ENCODE measurements at regions not wholly inside any gene's neighbourhood (a gene's known extent, or its start where the extent isn't known, plus 50 kb on each side); places are given as distances from the start of the nearest gene placed in this dataset.
"Not testable (repeated sequence)": the region's sequence is repeated elsewhere in the genome, so short reads cannot be mapped to it uniquely, and the experiment has no call there.

DNA sequence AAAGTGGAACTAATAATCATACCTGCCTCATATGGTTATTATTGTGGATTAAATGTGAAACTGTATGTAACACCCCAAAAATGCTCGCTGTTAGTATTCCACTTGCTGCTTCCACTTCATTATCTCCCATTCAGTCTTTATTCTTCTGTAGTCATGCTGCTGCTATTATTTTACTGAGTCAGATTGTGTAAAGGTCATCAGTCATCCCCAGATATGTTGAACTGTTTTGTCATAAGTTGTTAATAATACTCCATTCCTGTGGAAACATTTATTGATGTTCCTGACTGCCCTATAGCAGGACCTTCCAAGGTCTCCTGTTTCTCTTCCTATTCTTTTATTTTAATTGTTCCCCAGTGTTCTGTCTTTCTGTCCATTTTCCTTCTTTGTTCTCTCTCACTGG lies 1148.3 kb downstream of the EPHA7 start:
- no peak for DNase-seq (ENCODE audit: low spot score)

DNA sequence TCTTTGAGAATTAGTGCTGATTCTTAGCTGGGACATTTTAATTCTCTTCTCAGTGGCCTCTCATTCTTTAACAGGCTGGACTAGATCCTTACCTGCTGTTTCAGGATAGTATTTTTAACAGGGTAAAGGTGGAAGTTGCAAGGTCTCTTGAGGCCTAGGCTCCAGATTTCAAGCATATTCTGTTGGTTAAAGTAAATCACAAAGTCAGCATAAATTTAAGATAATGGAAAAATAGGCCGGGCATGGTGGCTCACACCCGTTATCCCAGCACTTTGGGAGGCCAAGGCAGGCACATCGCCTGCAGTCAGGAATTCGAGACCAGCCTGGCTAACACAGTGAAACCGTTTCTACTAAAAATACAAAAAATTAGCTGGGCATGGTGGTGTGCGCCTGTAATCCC lies 1149.0 kb downstream of the EPHA7 start:
- no peak for DNase-seq (ENCODE audit: low spot score)

DNA sequence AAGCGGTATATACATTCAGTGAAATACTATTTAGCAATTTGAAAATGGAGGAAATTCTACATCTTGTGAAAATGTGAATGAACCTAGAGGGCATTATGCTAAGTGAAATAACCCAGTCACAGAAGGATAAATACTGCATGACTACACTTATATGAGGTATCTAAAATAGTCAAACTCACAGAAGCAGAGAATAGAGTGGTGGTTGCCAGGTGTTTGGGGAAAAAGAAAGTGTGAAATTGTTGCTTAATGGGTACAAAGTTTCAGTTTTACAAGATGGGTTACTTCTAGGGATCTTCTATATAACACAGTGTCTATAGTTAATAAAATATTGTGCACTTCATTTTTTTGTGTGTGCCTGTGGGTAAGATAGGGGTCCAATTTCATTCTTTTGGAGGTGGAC lies 1152.0 kb downstream of the EPHA7 start:
- DNase-seq (ENCODE audit: low spot score): no peak

DNA sequence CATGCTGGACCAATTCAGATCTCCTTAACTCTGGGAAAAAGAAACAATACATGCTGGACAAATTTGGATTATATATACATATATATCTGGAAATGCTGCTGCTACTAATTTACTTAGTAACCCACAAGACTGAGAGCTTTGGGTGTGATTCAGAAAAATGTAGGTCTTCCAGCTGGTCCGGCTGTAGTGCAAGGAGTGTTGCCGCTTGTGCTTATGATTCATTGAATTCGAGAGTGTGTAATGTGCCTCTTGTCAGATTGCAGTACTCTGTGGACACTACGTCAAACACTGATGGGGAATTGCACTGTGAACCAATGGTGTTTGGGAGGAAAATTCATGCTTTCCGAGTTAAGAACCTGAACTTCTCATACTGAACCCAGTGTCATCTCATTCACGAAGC lies 1155.5 kb downstream of the EPHA7 start:
- no peak for DNase-seq (ENCODE audit: low spot score)

DNA sequence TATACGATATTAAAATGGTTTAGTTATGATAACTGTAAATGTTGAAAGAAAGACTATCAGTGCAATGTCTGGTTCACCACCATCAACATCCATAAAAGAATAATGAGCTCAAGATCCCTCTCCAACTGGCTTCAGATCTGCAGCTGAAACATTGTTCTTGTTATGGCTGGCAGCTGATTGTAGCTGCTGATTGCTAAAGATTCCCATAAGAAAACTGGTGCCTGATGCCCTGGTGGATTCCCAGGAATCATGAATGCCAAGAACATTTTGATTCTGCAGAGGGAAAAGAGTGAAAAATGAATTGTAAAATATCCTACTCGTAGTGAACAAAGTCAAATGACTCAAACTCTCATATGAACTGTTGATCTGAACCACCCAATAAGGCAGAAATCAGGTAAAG lies 1160.2 kb downstream of the EPHA7 start:
- no peak for DNase-seq (ENCODE audit: low spot score)

DNA sequence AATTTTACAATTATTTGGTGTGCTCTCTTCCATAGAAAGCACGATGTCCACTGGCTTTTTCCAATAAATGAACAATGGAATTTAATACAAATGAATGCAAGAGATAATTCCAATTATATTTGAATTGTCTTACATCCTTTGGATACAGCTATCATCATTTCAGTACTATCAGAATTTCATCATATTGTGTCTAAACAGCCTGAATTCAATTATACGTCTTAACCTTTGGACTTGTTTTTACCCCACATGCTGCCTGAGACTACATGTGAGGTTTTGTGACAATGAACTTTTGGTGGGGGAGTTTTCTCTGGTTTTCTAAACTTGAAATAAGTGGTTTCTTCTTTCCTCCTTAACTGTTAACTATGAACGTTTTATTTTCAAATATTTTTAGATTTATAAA lies 1176.0 kb downstream of the EPHA7 start:
- no peak for DNase-seq (ENCODE audit: low spot score)

DNA sequence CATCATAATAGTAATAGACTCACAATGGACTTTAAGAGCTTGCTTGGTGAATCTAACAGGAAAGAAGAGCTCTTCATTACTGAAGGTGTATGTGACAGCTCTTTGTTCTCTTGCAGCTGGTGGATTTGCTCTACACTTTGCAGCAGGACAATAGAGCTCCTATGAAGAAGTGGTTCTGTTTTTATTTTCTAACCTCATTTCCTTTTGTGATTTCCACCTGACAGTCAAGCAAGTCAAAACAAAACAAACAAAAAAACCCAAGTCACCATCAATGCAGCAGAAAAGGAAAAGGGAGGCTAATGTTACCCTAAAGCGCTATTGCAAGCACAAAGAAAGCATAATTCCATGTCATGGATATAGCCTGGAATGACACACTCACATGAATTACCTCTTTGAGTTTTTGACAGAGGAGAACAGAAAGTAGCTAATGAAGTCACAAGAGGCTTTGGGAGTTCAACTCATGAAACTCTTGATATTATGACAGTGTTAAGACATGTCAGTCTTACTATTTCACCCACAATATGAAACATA lies 1188.1 kb downstream of the EPHA7 start:
- DNase-seq (ENCODE audit: low spot score): no peak

DNA sequence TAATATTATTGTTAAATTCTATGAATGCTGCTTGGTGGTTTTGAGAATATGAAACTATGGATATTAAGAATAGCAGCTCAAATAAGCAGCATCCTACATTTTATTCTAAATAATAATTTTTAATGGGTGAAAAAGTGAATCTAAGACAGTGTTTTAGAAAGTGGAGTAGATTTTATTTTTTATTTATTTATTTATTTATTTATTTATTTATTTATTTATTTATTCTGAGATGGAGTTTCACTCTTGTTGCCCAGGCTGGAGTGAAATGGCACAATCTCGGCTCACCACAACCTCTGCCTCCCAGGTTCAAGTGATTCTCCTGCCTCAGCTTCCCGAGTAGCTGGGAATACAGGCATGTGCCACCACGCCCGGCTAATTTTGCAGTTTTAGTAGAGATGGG lies 1199.4 kb downstream of the EPHA7 start:
- DNase-seq (ENCODE audit: low spot score): not testable (repeated sequence)

DNA sequence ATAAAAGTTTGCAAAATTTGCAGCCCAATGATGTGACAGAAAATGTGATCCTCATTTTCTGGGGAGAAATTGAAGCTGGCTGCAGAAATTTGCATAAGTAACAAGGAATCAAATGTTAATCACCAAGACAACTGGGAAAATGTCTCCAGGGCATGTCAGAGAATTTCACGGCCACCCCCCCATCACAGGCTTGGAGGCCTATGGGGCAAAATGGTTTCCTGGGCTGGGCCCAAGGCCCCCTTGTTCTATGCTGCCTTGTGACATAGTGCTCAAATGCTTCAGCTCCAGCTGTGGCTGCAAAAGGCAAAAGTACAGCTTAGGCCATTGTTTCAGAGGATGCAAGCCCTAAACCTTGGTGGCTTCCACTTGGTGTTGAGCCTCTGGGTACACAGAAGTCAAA lies 1202.6 kb downstream of the EPHA7 start:
- no peak for DNase-seq (ENCODE audit: low spot score)

DNA sequence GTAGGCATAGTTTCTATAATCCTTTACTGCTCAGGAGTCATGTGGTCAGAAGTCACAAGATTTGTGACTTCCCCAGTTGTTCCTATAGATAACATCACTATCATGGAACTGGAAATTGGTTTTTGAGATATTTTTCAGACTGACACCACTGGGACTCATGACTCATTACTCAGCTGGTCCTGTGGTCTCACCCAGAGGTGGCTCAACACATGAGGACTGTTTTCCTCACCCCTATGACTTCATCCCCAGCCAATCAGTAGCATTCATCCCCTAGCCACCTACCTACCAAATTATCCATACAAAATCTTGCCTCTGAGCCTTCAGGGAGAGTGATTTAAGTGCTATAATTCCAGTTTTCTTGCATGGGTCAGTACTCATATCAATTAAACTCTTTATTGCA lies 1217.7 kb downstream of the EPHA7 start:
- DNase-seq (ENCODE audit: low spot score): no peak

DNA sequence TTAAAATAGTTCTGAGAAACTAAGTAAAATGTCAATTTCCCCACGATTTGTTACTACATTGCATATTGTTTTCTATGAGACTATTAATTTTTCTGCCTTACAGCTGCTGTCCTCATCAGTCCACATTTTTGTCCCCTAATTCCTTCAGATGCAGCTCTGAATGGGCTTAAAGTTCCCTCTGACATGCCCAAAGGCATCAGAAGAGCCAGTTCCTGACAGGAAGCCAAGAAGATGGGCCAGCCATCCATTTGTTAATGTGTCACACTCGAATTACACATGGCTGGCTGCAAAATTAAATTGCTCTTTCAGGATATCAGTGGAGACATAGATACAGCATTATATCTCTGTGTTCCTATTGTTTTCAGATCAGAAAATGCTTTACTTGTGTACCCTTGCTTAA lies 1223.0 kb downstream of the EPHA7 start:
- DNase-seq (ENCODE audit: low spot score): no peak

DNA sequence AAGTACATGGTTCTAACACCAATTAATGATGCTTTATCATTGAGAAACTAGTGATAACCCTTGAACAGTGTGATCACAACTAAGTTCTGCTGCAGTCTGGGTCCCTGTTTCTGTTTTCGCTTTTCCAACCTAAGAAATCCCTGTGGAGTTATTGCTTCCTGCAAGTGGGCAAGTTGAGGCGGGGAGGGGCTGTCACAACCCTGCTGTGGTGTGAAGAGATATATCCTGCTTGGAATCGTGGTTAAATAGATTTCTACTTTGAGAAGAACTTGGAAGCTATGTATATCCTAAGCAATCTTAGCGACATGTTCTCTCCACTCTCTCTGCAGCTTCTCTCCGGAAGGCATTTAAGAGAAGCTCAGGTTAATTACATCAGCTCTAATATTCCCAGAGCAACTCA lies 1223.6 kb downstream of the EPHA7 start:
- no peak for DNase-seq (ENCODE audit: low spot score)

DNA sequence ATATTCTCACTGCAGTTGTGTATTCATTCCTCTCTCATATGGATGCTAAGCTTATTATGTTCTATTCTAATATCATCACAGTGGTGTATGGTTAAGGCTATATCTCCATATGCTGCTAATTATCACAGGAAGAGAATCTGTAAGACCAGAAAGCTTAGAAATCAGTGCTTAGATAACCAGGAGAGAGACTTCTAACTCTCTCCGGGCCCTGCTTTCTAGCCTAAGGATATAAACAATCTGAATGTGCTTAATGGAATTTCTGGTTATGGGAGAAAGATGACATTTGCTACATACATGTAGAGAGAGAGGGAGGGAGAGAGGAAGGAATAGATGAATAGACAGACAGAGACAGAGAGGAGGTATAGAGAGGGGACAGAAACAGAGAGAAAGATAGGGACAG lies 1231.3 kb downstream of the EPHA7 start:
- no peak for DNase-seq (ENCODE audit: low spot score)

DNA sequence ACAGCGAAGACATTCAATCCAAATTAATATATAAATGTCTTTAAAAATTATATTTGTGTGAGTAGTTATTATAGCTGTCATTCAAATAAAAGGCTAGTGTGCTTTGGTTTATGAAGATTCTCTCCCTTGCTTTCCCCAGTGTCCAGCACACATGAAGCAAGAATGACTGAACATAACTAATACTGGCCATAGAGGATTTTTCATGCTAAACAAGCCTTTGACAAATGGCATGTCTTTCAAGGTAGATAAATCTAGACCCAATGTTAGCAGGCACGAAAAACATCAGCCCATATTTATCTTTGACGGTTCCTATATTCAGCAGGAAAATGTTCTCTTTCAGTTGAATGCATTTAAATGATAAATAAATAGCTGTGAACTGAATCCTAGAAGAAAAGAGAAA lies 1234.4 kb downstream of the EPHA7 start:
- no peak for DNase-seq (ENCODE audit: low spot score)

DNA sequence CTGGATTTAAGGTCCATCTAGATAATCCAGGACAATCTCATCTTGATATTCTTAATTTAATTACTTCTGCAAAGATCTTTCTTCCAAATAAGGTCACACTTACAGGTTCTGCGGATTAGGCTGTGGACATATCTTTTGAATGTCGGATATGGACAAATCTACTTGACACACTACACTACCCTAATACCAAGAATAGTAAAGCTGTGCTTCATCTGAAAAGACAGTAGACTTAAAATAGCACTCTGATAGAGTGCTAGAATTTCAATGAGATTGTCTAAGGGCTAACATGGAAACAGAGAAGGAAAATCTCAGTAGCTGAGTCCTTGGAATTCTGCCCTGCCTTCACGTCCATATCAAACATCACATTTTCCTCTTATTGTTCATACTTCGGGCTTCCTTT lies 1238.0 kb downstream of the EPHA7 start:
- DNase-seq (ENCODE audit: low spot score): no peak

DNA sequence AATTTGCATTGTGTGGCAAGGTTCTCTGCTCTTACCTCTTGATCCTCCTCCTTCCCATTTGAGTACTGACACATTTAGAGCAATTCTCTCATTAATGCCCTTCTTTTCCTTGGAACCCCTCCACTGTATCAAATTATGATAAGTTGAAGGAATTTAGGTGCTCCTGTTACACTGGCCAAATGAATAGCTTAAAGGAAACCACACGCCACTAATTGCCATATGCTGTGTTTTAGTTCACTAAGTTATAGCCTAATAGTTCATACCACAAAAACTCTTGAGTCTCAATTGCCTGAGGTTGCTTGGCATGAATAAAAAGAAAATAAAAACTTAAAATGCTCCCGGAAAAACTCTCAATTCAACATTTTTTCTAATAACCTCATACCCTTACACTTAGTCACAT lies 1239.3 kb downstream of the EPHA7 start:
- DNase-seq (ENCODE audit: low spot score): no peak

DNA sequence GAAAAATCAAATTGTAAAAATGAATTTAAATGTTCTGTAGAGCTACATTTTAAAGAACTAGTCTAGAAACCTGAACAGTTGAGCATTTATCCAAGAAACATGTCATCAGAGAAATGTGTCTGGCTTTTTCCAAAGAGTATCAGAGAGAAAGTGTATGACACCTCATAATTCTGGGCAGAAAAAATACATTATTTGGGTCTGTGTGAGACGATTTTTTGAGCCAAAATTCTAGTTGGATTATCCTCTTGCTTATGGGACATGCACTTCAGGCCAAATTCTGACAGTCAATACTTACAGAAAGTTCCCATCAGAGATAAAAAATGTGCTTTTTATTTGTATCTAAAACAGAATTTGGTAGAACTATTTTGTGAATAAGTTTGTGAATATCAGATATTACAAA lies 1242.7 kb downstream of the EPHA7 start:
- no peak for DNase-seq (ENCODE audit: low spot score)

DNA sequence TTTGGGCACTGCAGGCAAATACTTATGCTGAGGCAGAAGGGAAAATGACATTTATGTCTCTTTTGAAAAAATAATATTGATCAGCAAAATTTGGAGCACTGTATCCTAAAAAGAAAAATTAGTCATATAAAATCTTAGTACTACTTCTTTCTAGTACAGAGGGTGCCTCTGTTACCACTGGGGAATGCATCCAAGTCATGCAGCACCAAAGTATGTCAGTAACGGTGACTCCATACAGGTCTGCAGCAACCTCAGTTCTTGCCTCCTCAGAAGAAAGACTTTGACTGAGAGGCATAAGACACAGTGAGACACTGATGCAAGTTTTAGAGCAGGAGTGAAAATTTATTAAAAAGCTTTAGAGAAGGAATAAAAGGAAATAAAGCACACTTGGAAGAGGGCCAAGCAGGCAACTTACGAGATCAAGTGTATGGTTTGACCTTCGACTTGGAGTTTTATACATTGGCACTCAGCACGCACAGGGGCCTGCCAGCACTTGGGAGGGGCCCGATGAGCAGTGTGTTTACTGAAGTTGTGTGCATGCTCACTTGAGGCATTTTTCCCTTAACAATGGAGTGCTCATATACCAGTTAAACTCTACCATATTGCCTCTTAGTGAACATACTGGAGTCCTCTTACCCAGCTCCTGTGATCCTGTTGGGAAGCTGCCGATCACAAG lies 1244.8 kb downstream of the EPHA7 start:
- DNase-seq (ENCODE audit: low spot score): no peak

DNA sequence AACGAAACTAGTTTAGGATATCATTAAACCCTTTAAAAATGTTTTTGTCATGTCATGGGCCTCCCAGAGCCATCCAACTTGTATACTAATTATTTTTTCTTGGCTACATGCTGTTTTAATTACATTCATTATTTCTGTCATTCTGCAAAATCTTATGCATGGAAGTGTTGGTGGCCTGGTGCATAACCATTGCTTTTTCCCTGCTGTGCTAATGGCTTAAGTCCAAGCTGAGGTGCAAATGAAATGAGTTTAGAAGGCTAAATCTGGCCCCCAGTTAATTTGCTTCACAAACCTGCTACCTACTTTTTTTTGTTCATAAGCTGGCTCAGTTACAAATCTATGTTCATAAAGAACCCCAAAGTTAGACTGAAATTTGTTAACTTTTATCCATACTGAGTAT lies 1249.9 kb downstream of the EPHA7 start:
- no peak for DNase-seq (ENCODE audit: low spot score)

DNA sequence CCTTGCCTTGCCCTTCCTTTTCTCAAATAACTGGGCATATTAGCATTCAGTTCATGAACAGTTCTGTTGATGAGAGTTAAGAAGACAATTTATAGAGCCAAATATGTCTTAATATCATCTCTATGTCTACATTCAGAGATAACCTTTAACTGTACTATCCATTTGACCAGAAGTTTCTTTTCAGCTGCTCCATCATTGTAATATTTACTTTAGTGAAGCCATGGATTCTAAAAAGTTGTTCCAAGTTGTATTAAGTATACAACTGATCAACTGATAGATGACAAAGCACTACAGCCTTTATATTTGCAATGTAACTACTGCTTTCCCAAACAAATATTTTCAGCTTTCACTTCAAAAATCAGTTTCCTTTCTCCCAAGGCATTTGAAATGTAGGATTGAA lies 1252.7 kb downstream of the EPHA7 start:
- DNase-seq (ENCODE audit: low spot score): no peak

DNA sequence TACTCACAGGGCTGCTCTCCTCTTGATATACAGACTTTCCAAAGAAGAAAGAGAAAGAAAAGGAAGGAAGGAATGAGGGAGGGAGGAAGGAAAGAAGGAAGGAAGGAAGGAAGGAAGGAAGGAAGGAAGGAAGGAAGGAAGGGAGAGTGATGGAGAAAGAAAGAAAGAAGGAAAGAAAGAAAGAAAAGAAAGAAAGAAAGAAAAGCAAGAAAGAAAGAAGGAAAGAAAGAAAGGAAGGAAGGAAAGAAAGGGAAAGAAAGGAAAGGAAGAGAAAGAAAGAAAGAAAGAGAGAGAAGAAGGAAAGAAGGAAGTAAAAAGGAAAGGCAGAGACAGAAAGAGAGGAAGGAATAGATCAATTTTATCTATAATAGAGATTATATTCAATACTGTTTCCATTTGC lies 1257.4 kb downstream of the EPHA7 start:
- DNase-seq (ENCODE audit: low spot score): no peak

DNA sequence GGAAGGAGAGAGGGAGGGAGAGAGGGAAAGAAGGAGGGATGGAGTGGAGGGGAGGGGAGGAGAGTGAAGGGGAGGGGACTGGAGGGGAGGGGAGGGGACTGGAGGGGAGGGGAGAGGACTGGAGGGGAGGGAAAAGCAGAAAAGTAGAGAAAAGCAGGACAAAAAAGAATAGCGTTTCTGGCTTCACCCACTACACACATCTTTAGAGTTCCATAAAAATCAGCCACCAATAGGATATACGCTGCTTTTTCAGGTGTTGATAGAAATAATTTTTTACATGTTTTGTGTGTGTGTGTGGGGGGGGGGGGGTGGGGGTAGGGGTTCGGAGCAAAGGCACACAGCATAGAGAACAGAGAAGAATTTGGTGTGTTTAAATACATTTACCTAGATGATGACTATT lies 1259.1 kb downstream of the EPHA7 start:
- no peak for DNase-seq (ENCODE audit: low spot score)

DNA sequence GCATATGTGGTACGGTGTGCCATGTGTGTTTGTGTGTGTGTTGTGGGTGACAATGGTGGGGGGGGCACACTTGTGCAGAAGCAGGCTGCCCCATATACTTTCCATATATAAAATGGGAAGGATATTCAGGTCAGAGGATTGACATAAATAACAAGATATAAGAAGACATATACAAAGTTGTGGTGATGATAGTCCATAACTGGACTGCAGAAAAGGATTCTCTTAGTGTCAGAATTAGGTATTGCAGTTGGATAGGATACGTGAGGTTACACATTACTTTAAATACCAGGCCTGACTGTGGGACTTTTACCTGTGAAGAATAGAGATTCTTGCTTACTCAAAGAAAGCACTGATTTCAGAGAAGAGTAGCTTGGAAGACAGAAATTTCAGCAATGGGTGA lies 1260.3 kb downstream of the EPHA7 start:
- no peak for DNase-seq (ENCODE audit: low spot score)

DNA sequence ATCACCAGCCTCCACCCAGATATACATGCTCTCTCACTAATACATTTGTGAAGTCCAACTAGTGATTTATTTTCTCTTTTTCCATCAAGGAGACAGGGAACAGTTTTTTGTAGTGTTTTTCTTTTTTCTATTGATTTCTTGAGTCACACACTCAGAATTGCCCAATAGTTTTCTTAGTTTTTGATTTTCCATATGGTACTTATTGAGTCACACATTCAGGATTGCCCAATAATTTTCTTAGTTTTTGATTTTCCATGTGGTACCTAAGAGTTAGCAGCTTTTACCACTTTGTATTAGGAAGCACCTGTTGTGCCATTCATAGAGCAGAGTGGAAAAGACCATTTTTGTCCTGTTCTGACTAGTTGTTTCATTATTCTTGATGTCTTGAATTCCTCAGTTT lies 1268.8 kb downstream of the EPHA7 start:
- DNase-seq (ENCODE audit: low spot score): no peak

DNA sequence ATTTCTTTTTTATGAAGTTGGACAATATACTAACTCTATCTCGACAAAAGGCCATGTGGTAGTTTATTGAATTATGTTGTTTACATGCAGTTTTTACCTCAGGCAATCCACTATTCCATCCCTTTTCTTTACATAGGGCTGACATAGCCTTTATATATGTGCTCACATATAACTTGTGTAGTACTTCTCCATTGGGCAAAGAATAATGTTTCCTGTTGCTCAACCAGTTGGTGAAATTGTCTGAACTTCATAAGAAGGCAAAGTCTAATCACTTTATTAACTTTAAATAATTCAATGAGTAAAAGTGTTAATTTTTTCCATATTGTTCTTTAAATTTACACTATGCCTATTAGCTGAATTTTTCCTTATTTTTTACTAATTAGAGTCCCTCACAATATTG lies 1272.1 kb downstream of the EPHA7 start:
- no peak for DNase-seq (ENCODE audit: low spot score)
